ENCODE measurements at regions not wholly inside any gene's neighbourhood (a gene's known extent, or its start where the extent isn't known, plus 50 kb on each side); places are given as distances from the start of the nearest gene placed in this dataset.
A peak's percentile ranks its signal among the peaks of the same experiment; 100 is the strongest.

DNA sequence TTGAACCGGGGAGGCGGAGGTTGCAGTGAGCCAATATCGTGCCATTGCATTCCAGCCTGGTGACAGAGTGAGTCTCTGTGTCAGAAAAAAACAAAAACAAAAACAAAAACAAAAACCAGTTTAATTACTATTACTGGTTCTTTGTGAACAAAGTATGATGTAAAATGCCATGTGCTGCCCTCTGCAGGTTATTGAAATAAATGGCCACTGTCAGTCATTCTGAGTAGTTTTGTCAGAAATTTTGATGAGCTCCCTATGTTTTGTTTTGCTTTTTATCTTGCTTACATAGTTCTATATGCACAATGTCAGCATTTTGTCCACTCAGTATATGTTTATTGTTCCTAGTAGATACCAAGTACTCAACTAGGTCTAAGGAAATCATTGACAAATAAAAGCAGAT, 423.6 kb upstream of the CHST9 start:
- H3K27ac Mint-ChIP-seq = no peak overlapping the region
- Histone ChIP-seq H2BK120ac (ENCODE audit: low read depth, low read length, poor library complexity, severe bottlenecking) (no peak overlapping the region), H4K20me1 (ENCODE audit: control insufficient read depth, insufficient read depth, insufficient read length) (no peaks in the 10 kb centered on the region), H4K5ac (ENCODE audit: insufficient read length, low read depth, low read length) (no peak overlapping the region), H3K79me1 (ENCODE audit: insufficient read depth, low read depth, low read length, poor library complexity, severe bottlenecking) (no peaks in the 10 kb centered on the region), H3K23ac (ENCODE audit: insufficient read length, low read depth, low read length) (no peak overlapping the region), H4K8ac (replicated peaks; ENCODE audit: insufficient read length, low read depth, low read length) (no peak overlapping the region), H2AFZ (ENCODE audit: low read length) (no peak overlapping the region), H3K4me2 (ENCODE audit: insufficient read depth, insufficient read length, low read length) (no peak overlapping the region), H3K9me3 (ENCODE audit: control insufficient read depth, low read depth, low read length) (no peaks in the 10 kb centered on the region), H3K4me1 (ENCODE audit: insufficient read depth, low read length) (0 out of 2 replicates have a peak, but pooled peaks cover 2% of the 10 kb centered on the region), H3K27ac (ENCODE audit: insufficient read length, low read depth, low read length) (no peak overlapping the region), H2AK5ac (ENCODE audit: insufficient read length, low read length) (no peak overlapping the region), H3K79me2 (ENCODE audit: insufficient read depth, low read length) (no peaks in the 10 kb centered on the region), H3K4ac (ENCODE audit: low read depth, low read length) (no peak overlapping the region), H2BK5ac (ENCODE audit: insufficient read length, low read length) (no peak overlapping the region), H3K9ac (ENCODE audit: extremely low read depth, insufficient read length, low read length) (no peak overlapping the region), H3K18ac (ENCODE audit: insufficient read length, low read depth, low read length) (no peak overlapping the region), H2BK20ac (ENCODE audit: low read depth, low read length, poor library complexity, severe bottlenecking) (no peak overlapping the region), H2BK12ac (ENCODE audit: insufficient read length, low read depth, low read length) (no peak overlapping the region), H2BK15ac (ENCODE audit: low read depth, low read length) (no peak overlapping the region), H3K23me2 (ENCODE audit: insufficient read length, low read depth, low read length, poor library complexity, severe bottlenecking) (no peaks in the 10 kb centered on the region), H4K91ac (ENCODE audit: insufficient read length, low read depth, low read length) (no peak overlapping the region), H3K14ac (ENCODE audit: insufficient read depth, low read length) (no peak overlapping the region), H3K27me3 (ENCODE audit: insufficient read depth, low read length) (no peaks in the 10 kb centered on the region), H3K56ac (ENCODE audit: insufficient read length, low read depth, low read length) (no peak overlapping the region), H3T11ph (ENCODE audit: low read length) (no peak overlapping the region)
- peak; percentile 72 for TF ChIP-seq CTCF (conservative IDR thresholded peaks at IDR 0.05)
- peaks cover 10 to 11% of the 10 kb centered on the region in 2 experiments for H3K4me1 Mint-ChIP-seq
- no CpG with 5 or more reads among the region's 3 CpGs for WGBS (ENCODE audit: extremely low coverage, insufficient read length, low lambda C conversion rate)
- H3K27me3 Mint-ChIP-seq (ENCODE audit: low read depth) = no peaks in the 10 kb centered on the region
- H3K4me3 Mint-ChIP-seq = no peak overlapping the region
- no peak for DNase-seq
- H3K9me3 Mint-ChIP-seq = peaks cover 0 to 4% of the 10 kb centered on the region in 2 experiments; a peak in 1 of 5 replicates
- H3K36me3 Mint-ChIP-seq (ENCODE audit: insufficient read depth in 1 of 3, low read depth in 3 of 3) = no peaks in the 10 kb centered on the region; a peak in 2 of 7 replicates
